IPS-NIHi7 (cell line): ENCODE measurements at regions not wholly inside any gene's neighbourhood (a gene's known extent, or its start where the extent isn't known, plus 50 kb on each side); places are given as distances from the start of the nearest gene placed in this dataset.

Source experiments
- DNase-seq: peaks from one replicate; pipeline ENCODE4 v3.0.0; 2012; ENCODE audit warnings: mixed read lengths; ENCODE audit errors: extremely low spot score

GRCh38 chr12:38139456-38139855, 177.1 kb upstream of the ALG10B start:
- DNase-seq, result no peak

GRCh38 chr12:38141239-38141638, 175.3 kb upstream of the ALG10B start:
- DNase-seq, result no peak

- no peak for DNase-seq
Observed at GRCh38 chr12:38141861-38142260, 174.7 kb upstream of the ALG10B start.

GRCh38 chr12:38142974-38143373, 173.6 kb upstream of the ALG10B start:
- no peak for DNase-seq

- no peak for DNase-seq
Observed at GRCh38 chr12:38144049-38144448, 172.5 kb upstream of the ALG10B start.

- DNase-seq, result no peak
Observed at GRCh38 chr12:38144601-38145436, 171.8 kb upstream of the ALG10B start.

GRCh38 chr12:38149395-38150073, 167.0 kb upstream of the ALG10B start:
- no peak for DNase-seq

- DNase-seq, result no peak
Observed at GRCh38 chr12:38151991-38152700, 164.4 kb upstream of the ALG10B start.

- no peak for DNase-seq
Observed at GRCh38 chr12:38152816-38153736, 163.5 kb upstream of the ALG10B start.

GRCh38 chr12:38153737-38154061, 162.9 kb upstream of the ALG10B start:
- DNase-seq, result no peak

GRCh38 chr12:38154096-38155019, 162.2 kb upstream of the ALG10B start:
- DNase-seq, result no peak

- no peak for DNase-seq
Observed at GRCh38 chr12:38155020-38155395, 161.6 kb upstream of the ALG10B start.

GRCh38 chr12:38155526-38156496, 160.8 kb upstream of the ALG10B start:
- DNase-seq, result no peak

GRCh38 chr12:38156497-38157245, 159.9 kb upstream of the ALG10B start:
- DNase-seq, result no peak

GRCh38 chr12:38157274-38157932, 159.2 kb upstream of the ALG10B start:
- no peak for DNase-seq

- no peak for DNase-seq
Observed at GRCh38 chr12:38157933-38158401, 158.6 kb upstream of the ALG10B start.

- DNase-seq, result no peak
Observed at GRCh38 chr12:38158428-38159091, 158.0 kb upstream of the ALG10B start.
